H1 (cell line): ENCODE measurements at regions not wholly inside any gene's neighbourhood (a gene's known extent, or its start where the extent isn't known, plus 50 kb on each side); places are given as distances from the start of the nearest gene placed in this dataset.

Source experiments
- CTCF ChIA-PET: fragments of 300-600 bp; sonication (Branson Sonifier 250); formaldehyde crosslinking; loops from one replicate; lab custom pipeline; 2021; ENCODE audit not compliant: partially characterized antibody; lab: Charles Lee
- POLR2A ChIA-PET: fragments of 300-600 bp; sonication (Branson Sonifier 250); formaldehyde crosslinking; loops from one replicate; lab custom pipeline; 2021; ENCODE audit warnings: inconsistent platforms; ENCODE audit not compliant: partially characterized antibody; lab: Charles Lee
- DNase-seq, 2 experiments: peaks; one replicate each; pipeline versions ENCODE4 v3.0.0 to v3.0.0-alpha.2; 2010 to 2022; ENCODE audit warnings: low spot score in 2 of 2, low read depth in 1 of 2, mixed read lengths in 1 of 2
- FAIRE-seq: peaks from 2 replicates; lab custom pipeline; 2011; peaks lifted over from hg19 to GRCh38; lab: Jason Lieb, UNC
- H2AFZ ChIP-seq: 2 replicates; pipeline ENCODE4 v1.8.1; 2012; ENCODE audit warnings: low read length, inconsistent platforms
- H2AK5ac ChIP-seq: 2 replicates; pipeline ENCODE4 v1.6.1; 2013; ENCODE audit warnings: low read depth, low read length
- H2BK120ac ChIP-seq: replicated peaks from 2 replicates; pipeline ENCODE3; 2013; ENCODE audit warnings: low read depth, low read length, inconsistent platforms
- H2BK12ac ChIP-seq: 2 replicates; pipeline ENCODE4 v1.6.1; 2013; ENCODE audit warnings: low read depth, low read length
- H2BK15ac ChIP-seq: 2 replicates; pipeline ENCODE4 v1.6.1; 2013; ENCODE audit warnings: low read length
- H2BK20ac ChIP-seq: 2 replicates; pipeline ENCODE4 v1.6.1; 2013; ENCODE audit warnings: low read length
- H2BK5ac ChIP-seq: 2 replicates; pipeline ENCODE4 v1.6.1; 2013; ENCODE audit warnings: low read depth, low read length
- H3K14ac ChIP-seq: 2 replicates; pipeline ENCODE4 v1.6.1; 2013; ENCODE audit warnings: inconsistent platforms; ENCODE audit not compliant: insufficient read length
- H3K18ac ChIP-seq: 2 replicates; pipeline ENCODE4 v1.6.1; 2013; ENCODE audit warnings: low read length; ENCODE audit errors: extremely low read depth
- H3K23ac ChIP-seq: 2 replicates; pipeline ENCODE4 v1.6.1; 2013; ENCODE audit warnings: inconsistent platforms; ENCODE audit not compliant: insufficient read length
- H3K23me2 ChIP-seq: 2 replicates; pipeline ENCODE4 v1.6.1; 2013; ENCODE audit warnings: low read depth, low read length
- H3K27ac ChIP-seq: 2 replicates; pipeline ENCODE4 v1.6.1; 2011; ENCODE audit warnings: low read depth, low read length, inconsistent platforms
- H3K27me3 ChIP-seq, 4 experiments: replicated peaks in 1 of 4; 1 replicate in 1 of 4; 2 replicates in 3 of 4; pipeline versions ENCODE4 v1.6.1 to v1.8.1; 2011 to 2013; ENCODE audit warnings: low read length in 3 of 4, mild to moderate bottlenecking in 3 of 4, inconsistent platforms in 2 of 4, mixed read lengths in 2 of 4, moderate library complexity in 1 of 4; ENCODE audit not compliant: control insufficient read depth in 3 of 4, insufficient read depth in 3 of 4; ENCODE audit errors: extremely low read depth in 1 of 4
- H3K36me3 ChIP-seq, 4 experiments: 2 replicates each; pipeline versions ENCODE4 v1.6.1 to v1.8.1; 2011 to 2013; ENCODE audit warnings: mild to moderate bottlenecking in 4 of 4, low read length in 3 of 4, moderate library complexity in 2 of 4, control low read depth in 1 of 4, inconsistent platforms in 1 of 4; ENCODE audit not compliant: insufficient read depth in 4 of 4, control insufficient read depth in 2 of 4
- H3K4ac ChIP-seq: replicated peaks from 2 replicates; pipeline ENCODE3; 2013; ENCODE audit warnings: low read length, low read depth, mixed read lengths, inconsistent platforms; ENCODE audit not compliant: insufficient read length
- H3K4me1 ChIP-seq, 4 experiments: replicated peaks in 1 of 4; 1 replicate in 1 of 4; 2 replicates in 3 of 4; pipeline versions ENCODE4 v1.6.1 to v1.8.1; 2011 to 2013; ENCODE audit warnings: low read length in 3 of 4, inconsistent platforms in 2 of 4, mixed read lengths in 1 of 4; ENCODE audit not compliant: insufficient read depth in 4 of 4, control insufficient read depth in 3 of 4
- H3K4me2 ChIP-seq, 2 experiments: 2 replicates each; pipeline versions ENCODE4 v1.6.1 to v1.8.1; 2011 to 2013; ENCODE audit warnings: low read depth in 2 of 2, low read length in 2 of 2, control low read depth in 1 of 2, inconsistent platforms in 1 of 2, mild to moderate bottlenecking in 1 of 2; ENCODE audit not compliant: insufficient read depth in 1 of 2
- H3K4me3 ChIP-seq, 4 experiments: fragments of 200-600, 300-600 bp in 1 of 4; sonication (generic), shearing (Covaris generic), sonication (Bioruptor Twin) in 1 of 4; 2 replicates each; pipeline versions ENCODE4 v1.5.1 to v1.8.1; 2011 to 2016; ENCODE audit warnings: low read length in 4 of 4, low read depth in 3 of 4, control low read depth in 2 of 4, inconsistent platforms in 2 of 4, mild to moderate bottlenecking in 2 of 4, mixed read lengths in 1 of 4, moderate library complexity in 1 of 4; ENCODE audit not compliant: insufficient read depth in 2 of 4; ENCODE audit errors: extremely low read depth in 1 of 4
- H3K56ac ChIP-seq: replicated peaks from 2 replicates; pipeline ENCODE3; 2013; ENCODE audit warnings: low read depth, mild to moderate bottlenecking, mixed read lengths, low read length, inconsistent platforms; ENCODE audit not compliant: insufficient read length
- H3K79me1 ChIP-seq: 2 replicates; pipeline ENCODE4 v1.6.1; 2013; ENCODE audit warnings: low read depth, low read length, control low read depth
- H3K79me2 ChIP-seq, 2 experiments: 2 replicates each; pipeline versions ENCODE4 v1.6.1 to v1.8.1; 2012 to 2013; ENCODE audit warnings: low read length in 2 of 2, mild to moderate bottlenecking in 2 of 2, inconsistent platforms in 1 of 2; ENCODE audit not compliant: insufficient read depth in 2 of 2, control insufficient read depth in 1 of 2
- H3K9ac ChIP-seq, 4 experiments: replicated peaks in 1 of 4; 1 replicate in 1 of 4; 2 replicates in 3 of 4; pipeline versions ENCODE4 v1.6.1 to v1.8.1; 2011 to 2013; ENCODE audit warnings: low read depth in 3 of 4, low read length in 3 of 4, control low read depth in 2 of 4, mild to moderate bottlenecking in 2 of 4, moderate library complexity in 2 of 4, inconsistent platforms in 1 of 4; ENCODE audit errors: extremely low read depth in 1 of 4
- H3K9me3 ChIP-seq, 2 experiments: 2 replicates each; pipeline versions ENCODE4 v1.6.1 to v1.8.1; 2012 to 2013; ENCODE audit warnings: mild to moderate bottlenecking in 2 of 2, moderate library complexity in 2 of 2, control low read depth in 1 of 2, inconsistent platforms in 1 of 2, low read depth in 1 of 2, low read length in 1 of 2, mixed read lengths in 1 of 2; ENCODE audit not compliant: insufficient read depth in 2 of 2
- H4K20me1 ChIP-seq, 2 experiments: replicated peaks in 1 of 2; 2 replicates each; pipeline versions ENCODE3 to v1.8.1; 2011 to 2013; ENCODE audit warnings: inconsistent platforms in 2 of 2, low read length in 2 of 2, mild to moderate bottlenecking in 1 of 2; ENCODE audit not compliant: insufficient read depth in 2 of 2, control insufficient read depth in 1 of 2
- H4K5ac ChIP-seq: 2 replicates; pipeline ENCODE4 v1.6.1; 2013; ENCODE audit warnings: low read length, low read depth, mixed read lengths, inconsistent platforms; ENCODE audit not compliant: insufficient read length
- H4K8ac ChIP-seq: 2 replicates; pipeline ENCODE4 v1.8.0; 2013; ENCODE audit warnings: mild to moderate bottlenecking, moderate library complexity, low read length, inconsistent platforms; ENCODE audit not compliant: insufficient read depth; ENCODE audit errors: extremely low read depth
- H4K91ac ChIP-seq: replicated peaks from 2 replicates; pipeline ENCODE3; 2013; ENCODE audit warnings: low read length, mixed read lengths, inconsistent platforms; ENCODE audit not compliant: insufficient read length
- RAD21 ChIP-seq, 2 experiments: IDR thresholded peaks in 1 of 2; conservative IDR thresholded peaks in 1 of 2; 2 replicates each; pipeline ENCODE4 v1.6.1; 2011; ENCODE audit warnings: low read depth in 2 of 2, low read length in 2 of 2, improper control_type of control experiment in 1 of 2, inconsistent platforms in 1 of 2, mild to moderate bottlenecking in 1 of 2, moderate library complexity in 1 of 2
- WGBS, 2 experiments: shearing (Covaris generic) in 1 of 2; methylation state at CpG; one replicate each; pipeline versions ENCODE4 v1.1.6 to v1.1.7; 2013 to 2015; ENCODE audit warnings: low lambda C conversion rate in 2 of 2, mixed read lengths in 2 of 2, inconsistent platforms in 1 of 2, low coverage in 1 of 2, missing lambda C conversion rate in 1 of 2; ENCODE audit not compliant: insufficient replicate concordance in 2 of 2, insufficient coverage in 1 of 2, insufficient read length in 1 of 2; ENCODE audit errors: extremely low coverage in 1 of 2, missing lambda C conversion rate in 1 of 2; 5-methylcytosine and 5-hydroxymethylcytosine counted together

GRCh38 chr18:64419156-64419555 is 270.3 kb upstream of the LINC00305 start:
- ChIA-PET POLR2A (no interaction called here), CTCF (interaction anchor here (0.6 kb wide), 1 partner anchor 24 kb away, joined by 3 read pairs; no protein-coding TSS in a partner anchor)
- Histone ChIP-seq H3K79me1 (no peaks in the 10 kb centered on the region), H3K27ac (no peak overlapping the region), H3K4me3 (no peak overlapping the region), H3K14ac (no peak overlapping the region), H4K5ac (no peak overlapping the region), H2BK120ac (no peak overlapping the region), H3K4me2 (no peak overlapping the region), H3K4me1 (peaks cover 0 to 7% (median 0%) of the 10 kb centered on the region in 4 experiments; a peak in 2 of 7 replicates), H3K79me2 (no peaks in the 10 kb centered on the region), H3K56ac (no peak overlapping the region), H4K8ac (no peak overlapping the region), H4K91ac (no peak overlapping the region), H2BK5ac (no peak overlapping the region), H3K9me3 (peaks cover 3% of the 10 kb centered on the region in 2 experiments; a peak in 1 of 4 replicates), H3K27me3 (peaks cover 0 to 3% (median under 1%) of the 10 kb centered on the region in 4 experiments; a peak in 3 of 7 replicates), H3K9ac (no peak overlapping the region), H3K23ac (no peak overlapping the region), H4K20me1 (no peaks in the 10 kb centered on the region), H2AK5ac (no peak overlapping the region), H2AFZ (no peak overlapping the region), H2BK12ac (no peak overlapping the region), H3K4ac (no peak overlapping the region), H3K18ac (no peak overlapping the region), H3K23me2 (no peaks in the 10 kb centered on the region; the same call in 1 of the 2 replicates), H2BK20ac (no peak overlapping the region), H2BK15ac (no peak overlapping the region), H3K36me3 (peaks cover 0 to 2% (median 0%) of the 10 kb centered on the region in 4 experiments; a peak in 1 of 8 replicates)
- FAIRE-seq (no peak), DNase-seq (no peak)
- WGBS, 2 experiments: 95% methylated on average over 2 of the region's 2 CpGs; no CpG with 5 or more reads in 1 of the 2 experiments
- TF ChIP-seq RAD21 (IDR thresholded peaks at IDR 0.05 in 1 of 2, conservative IDR thresholded peaks at IDR 0.05 in 1 of 2; ENCODE audit: low read depth in 2 of 2, low read length in 2 of 2): no peak
